Mucosa of stomach (tissue), 1 donor: ENCODE measurements at regions not wholly inside any gene's neighbourhood (a gene's known extent, or its start where the extent isn't known, plus 50 kb on each side); places are given as distances from the start of the nearest gene placed in this dataset.

Experiments used
- H3K27me3 ChIP-seq: one replicate; pipeline ENCODE4 v1.7.0; 2013; ENCODE audit warnings: mild to moderate bottlenecking, low read length; ENCODE audit not compliant: control insufficient read depth, insufficient read depth
- H3K36me3 ChIP-seq: one replicate; pipeline ENCODE4 v1.7.0; 2013; ENCODE audit warnings: low read length; ENCODE audit not compliant: control insufficient read depth, insufficient read depth
- H3K4me1 ChIP-seq: one replicate; pipeline ENCODE4 v1.7.0; 2013; ENCODE audit warnings: mild to moderate bottlenecking, low read length; ENCODE audit not compliant: control insufficient read depth, insufficient read depth
- H3K4me3 ChIP-seq: one replicate; pipeline ENCODE4 v1.7.0; 2013; ENCODE audit warnings: low read length
- H3K9ac ChIP-seq: one replicate; pipeline ENCODE4 v1.7.0; 2013; ENCODE audit warnings: mild to moderate bottlenecking, low read length, moderate library complexity
- H3K9me3 ChIP-seq: one replicate; pipeline ENCODE4 v1.7.0; 2013; ENCODE audit warnings: mild to moderate bottlenecking, low read length, moderate library complexity; ENCODE audit not compliant: control insufficient read depth
- donor health status: Pancreatic carcinoma.

DNA sequence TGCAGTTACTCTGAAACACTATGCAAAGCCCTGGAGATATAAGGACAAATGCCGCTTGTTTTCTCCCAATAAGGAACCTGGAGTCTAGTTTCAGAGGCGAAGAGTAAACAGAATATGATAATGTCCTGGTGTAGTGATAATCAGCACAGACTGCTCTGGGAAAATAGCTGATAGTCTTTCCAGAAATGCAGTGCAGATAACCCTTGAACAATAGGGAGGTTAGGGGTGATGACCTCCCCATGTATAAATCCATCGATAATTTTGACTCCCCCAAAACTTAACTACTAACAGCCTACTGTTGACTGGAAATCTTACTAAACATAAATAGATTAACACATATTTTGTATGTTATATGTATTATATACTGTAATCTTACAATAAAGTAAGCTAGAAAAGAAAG, 1280.9 kb upstream of the TENM3 start:
- no peaks in the 10 kb centered on the region for H3K27me3 ChIP-seq
- H3K9ac ChIP-seq = no peak overlapping the region
- no peaks in the 10 kb centered on the region for H3K4me1 ChIP-seq
- H3K9me3 ChIP-seq = no peaks in the 10 kb centered on the region
- no peaks in the 10 kb centered on the region for H3K36me3 ChIP-seq
- no peak overlapping the region for H3K4me3 ChIP-seq

DNA sequence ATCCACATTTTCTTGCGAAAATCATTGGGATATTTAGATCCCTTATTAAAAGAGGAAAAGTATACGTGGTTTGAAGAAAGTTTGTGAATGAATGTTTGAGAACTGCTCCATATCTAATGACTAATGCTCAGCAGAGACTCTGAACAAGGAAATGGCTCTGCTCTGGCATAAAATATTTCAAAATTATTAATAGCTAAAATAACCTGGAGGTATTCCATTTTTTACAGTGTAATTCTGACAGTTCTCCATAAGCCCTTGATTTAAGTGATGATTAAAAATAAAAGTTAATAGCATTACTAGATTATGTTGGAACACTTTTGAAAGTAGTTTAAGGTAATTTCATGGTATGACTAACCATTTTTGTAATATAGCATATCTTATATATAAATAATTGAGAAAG, 1276.9 kb upstream of the TENM3 start:
- H3K4me3 ChIP-seq = no peak overlapping the region
- H3K36me3 ChIP-seq = no peaks in the 10 kb centered on the region
- no peaks in the 10 kb centered on the region for H3K9me3 ChIP-seq
- no peaks in the 10 kb centered on the region for H3K4me1 ChIP-seq
- H3K9ac ChIP-seq = no peak overlapping the region
- H3K27me3 ChIP-seq = no peaks in the 10 kb centered on the region

DNA sequence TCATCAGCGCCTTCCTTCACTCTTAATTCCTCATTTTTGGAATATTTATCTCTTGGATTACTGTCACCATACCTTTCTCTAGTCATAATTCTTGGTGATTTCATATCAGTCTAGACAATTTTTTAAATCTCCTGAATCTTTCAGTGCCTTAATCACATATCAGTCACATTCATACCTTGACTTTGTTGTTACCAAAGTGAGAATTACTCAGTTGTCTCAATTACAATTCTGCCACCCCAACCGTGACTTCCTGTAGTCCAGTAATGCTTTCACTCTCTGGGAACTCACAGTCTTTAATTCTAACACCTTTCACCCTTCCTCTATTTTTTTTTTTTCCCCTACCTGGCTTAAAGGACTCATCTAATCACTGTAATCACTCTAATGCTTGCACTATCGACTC, 1275.3 kb upstream of the TENM3 start:
- no peak overlapping the region for H3K9ac ChIP-seq
- H3K27me3 ChIP-seq = no peaks in the 10 kb centered on the region
- H3K36me3 ChIP-seq = no peaks in the 10 kb centered on the region
- H3K4me1 ChIP-seq = no peaks in the 10 kb centered on the region
- no peak overlapping the region for H3K4me3 ChIP-seq
- no peaks in the 10 kb centered on the region for H3K9me3 ChIP-seq

DNA sequence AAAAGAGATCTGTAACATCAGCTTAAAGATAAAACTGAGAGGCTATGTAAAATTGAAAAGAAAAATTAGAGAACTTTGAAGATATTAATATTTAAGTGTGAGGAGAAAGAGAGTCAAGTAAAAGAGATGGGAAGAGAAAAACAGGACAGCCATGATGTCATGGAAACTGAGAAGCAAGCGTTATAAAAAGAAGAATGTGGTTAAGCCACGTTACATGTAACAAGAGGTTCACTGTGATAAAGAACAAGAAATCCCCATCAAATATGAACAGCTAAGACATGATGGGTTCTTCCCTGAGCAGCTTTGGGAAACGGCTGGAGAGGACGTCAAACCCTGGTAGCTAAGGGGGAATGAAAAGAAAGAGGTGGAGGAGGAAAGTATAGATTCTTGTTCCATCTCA, 1269.3 kb upstream of the TENM3 start:
- Histone ChIP-seq H3K27me3 (no peaks in the 10 kb centered on the region), H3K9ac (no peak overlapping the region), H3K4me1 (no peaks in the 10 kb centered on the region), H3K9me3 (no peaks in the 10 kb centered on the region), H3K36me3 (no peaks in the 10 kb centered on the region), H3K4me3 (no peak overlapping the region)

DNA sequence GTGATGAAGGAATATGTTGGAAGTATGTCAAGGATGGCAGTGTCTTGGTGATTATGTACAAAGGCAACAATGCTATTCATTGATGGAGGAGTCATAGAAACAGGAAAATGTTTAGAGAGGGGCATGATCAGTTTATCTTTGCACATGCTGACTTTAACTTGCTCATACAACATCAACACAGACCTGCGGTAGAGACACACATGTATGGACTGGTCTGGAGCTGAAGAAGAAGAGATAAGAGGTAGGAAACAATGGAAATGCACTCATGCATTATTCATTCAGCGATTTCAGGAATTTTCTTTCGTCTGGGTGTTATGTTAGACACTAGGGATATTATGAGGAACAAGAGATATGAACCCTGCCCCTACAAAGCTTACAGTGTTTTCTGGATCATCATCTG, 1252.3 kb upstream of the TENM3 start:
- H3K27me3 ChIP-seq = no peaks in the 10 kb centered on the region
- H3K36me3 ChIP-seq = no peaks in the 10 kb centered on the region
- no peaks in the 10 kb centered on the region for H3K9me3 ChIP-seq
- no peak overlapping the region for H3K9ac ChIP-seq
- no peak overlapping the region for H3K4me3 ChIP-seq
- no peaks in the 10 kb centered on the region for H3K4me1 ChIP-seq

DNA sequence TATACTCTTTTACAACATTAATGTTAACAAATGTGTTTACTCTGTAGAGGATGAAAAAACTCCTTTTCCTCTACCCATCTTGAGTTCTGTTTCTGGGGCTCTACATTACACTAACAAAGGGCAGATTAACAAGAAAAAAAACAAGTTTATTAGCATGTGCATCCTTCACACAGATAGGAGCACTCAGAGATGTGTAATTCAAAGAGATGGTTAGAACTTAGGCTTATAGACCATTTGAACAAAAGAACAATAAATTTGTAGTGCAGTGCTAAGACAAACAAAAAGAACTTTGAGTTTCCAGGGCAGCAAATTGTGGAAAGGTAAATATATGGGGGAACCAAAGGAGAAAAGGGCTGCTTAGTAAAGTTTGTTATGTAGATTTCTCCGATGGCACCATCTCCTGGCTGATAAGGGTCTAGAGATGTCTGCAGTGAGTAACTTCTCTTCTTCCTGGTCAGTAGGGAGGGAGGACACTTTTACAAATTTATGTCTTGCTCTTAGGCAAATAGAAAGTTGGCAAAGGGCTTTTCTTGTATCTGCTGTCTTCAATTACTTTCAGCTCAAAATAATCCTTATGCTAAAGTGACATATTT, 1249.9 kb upstream of the TENM3 start:
- Histone ChIP-seq H3K4me3 (no peak overlapping the region), H3K4me1 (no peaks in the 10 kb centered on the region), H3K9ac (no peak overlapping the region), H3K36me3 (no peaks in the 10 kb centered on the region), H3K9me3 (no peaks in the 10 kb centered on the region), H3K27me3 (no peaks in the 10 kb centered on the region)

DNA sequence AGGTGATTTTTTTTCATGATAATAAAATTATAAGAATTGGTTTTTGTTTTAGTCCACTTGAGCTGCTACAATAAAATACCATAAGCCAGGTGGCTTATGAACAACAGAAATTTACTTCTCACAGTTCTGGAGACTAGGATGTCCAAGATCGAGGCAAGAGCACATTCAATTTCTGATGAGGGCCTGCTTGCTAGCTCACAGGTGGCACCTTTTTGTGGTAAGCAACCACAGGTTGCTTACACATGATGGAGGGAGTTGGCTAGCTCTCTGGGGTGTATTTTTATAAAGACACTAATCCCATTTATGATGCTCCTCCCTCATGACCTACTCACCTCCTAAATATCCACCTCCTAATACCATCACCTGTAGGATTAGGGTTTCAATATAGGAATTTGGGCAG, 1248.5 kb upstream of the TENM3 start:
- no peak overlapping the region for H3K9ac ChIP-seq
- no peaks in the 10 kb centered on the region for H3K27me3 ChIP-seq
- no peaks in the 10 kb centered on the region for H3K36me3 ChIP-seq
- no peaks in the 10 kb centered on the region for H3K4me1 ChIP-seq
- no peaks in the 10 kb centered on the region for H3K9me3 ChIP-seq
- no peak overlapping the region for H3K4me3 ChIP-seq

DNA sequence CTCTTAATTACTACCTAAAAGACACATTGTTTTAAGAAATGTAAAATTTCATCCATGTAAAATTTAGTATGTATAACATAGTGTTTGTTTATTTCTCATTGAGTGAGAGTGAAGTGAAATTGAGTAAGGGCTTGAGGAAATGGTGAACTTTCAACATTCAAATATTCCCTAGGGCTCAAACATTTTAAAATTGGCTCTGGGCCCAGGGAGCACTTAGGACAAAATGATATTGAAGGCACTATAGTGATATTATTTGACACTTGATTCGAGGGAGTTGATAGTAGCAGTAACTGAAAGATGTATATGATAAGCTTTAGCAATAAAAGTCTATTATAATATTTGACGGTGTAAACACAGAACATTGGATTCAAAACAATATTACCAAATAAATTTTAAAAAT, 1244.0 kb upstream of the TENM3 start:
- Histone ChIP-seq H3K4me3 (no peak overlapping the region), H3K9me3 (no peaks in the 10 kb centered on the region), H3K9ac (no peak overlapping the region), H3K36me3 (no peaks in the 10 kb centered on the region), H3K4me1 (no peaks in the 10 kb centered on the region), H3K27me3 (no peaks in the 10 kb centered on the region)

DNA sequence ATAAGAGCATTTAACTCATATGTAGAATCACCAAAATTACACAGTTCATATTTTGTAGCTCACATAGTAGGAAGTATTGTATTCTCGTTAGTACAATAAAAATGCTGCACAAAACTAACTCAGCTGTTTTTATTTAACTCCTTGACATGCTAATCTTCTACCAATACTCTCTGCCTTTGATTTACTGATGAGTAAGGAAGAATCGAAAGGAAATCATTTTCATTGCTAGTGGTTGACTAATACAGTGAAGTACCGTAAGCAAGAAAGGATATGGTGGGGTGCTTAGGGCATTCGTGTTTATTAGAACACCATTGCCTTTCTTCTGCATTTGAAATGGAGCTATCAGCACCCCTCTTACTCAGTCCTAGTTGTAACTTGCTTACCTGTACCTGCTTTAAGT, 1239.1 kb upstream of the TENM3 start:
- H3K9ac ChIP-seq = no peak overlapping the region
- H3K27me3 ChIP-seq = no peaks in the 10 kb centered on the region
- H3K4me1 ChIP-seq = no peaks in the 10 kb centered on the region
- no peak overlapping the region for H3K4me3 ChIP-seq
- no peaks in the 10 kb centered on the region for H3K9me3 ChIP-seq
- H3K36me3 ChIP-seq = no peaks in the 10 kb centered on the region

DNA sequence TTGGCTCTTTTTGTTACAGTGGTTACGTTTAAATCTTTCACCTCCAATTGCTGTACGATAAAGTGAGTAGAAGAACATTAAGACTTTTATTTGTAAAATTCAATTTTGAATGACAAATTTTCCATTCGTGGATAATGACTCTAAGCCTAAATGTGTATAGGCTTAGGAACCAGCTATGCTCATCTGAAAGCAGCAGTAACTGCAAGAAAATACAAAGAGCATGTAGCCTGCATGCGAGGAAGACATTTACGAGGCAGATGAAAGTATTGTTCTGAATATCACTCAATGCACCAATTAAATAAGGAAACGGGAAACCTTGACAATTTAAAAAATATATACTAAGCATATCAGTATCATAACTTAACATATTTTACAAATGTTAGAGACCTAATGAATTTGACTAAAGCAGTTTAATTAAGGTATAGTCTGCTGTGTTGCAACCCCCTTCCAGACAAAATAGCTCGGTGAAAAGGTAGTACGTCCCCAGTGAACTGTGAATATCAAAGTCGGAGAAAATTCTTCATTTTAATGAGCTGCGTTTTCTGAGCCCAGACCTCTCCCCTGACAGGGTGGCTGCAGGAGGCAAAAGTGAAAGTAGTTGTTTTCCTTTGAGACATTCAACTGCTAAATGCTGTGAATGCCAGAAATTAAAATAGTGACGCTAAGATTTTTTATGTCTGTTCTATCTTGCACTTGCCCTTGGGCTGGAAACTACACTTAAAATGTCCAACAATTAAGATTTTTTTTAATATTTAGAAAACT, 1236.5 kb upstream of the TENM3 start:
- Histone ChIP-seq H3K27me3 (no peaks in the 10 kb centered on the region), H3K4me1 (no peaks in the 10 kb centered on the region), H3K4me3 (no peak overlapping the region)

DNA sequence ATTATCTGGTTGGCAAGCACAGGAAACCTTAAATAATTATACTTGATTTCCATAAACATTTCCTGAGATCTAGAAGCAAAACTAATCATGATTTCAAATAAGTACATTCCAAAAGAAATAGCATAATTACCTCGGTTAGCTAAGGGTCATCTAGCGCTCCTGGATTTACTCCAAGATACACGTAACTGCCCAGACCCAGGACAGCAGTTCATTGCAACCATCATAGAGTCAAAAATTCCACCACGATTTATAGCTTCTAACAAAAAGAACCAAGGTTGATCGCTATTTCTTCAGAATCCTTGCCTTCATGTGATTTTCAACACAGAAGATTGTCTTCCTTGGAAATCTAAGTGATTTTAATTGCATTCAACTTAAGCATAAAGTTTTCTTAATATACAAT, 1235.5 kb upstream of the TENM3 start:
- Histone ChIP-seq H3K4me1 (no peaks in the 10 kb centered on the region), H3K36me3 (no peaks in the 10 kb centered on the region), H3K27me3 (no peaks in the 10 kb centered on the region), H3K9me3 (no peaks in the 10 kb centered on the region), H3K9ac (no peak overlapping the region), H3K4me3 (no peak overlapping the region)

More for the DNA sequence above, 1236.5 kb upstream of the TENM3 start:
- no peaks in the 10 kb centered on the region for H3K9me3 ChIP-seq
- H3K36me3 ChIP-seq = no peaks in the 10 kb centered on the region
- H3K9ac ChIP-seq = no peak overlapping the region

DNA sequence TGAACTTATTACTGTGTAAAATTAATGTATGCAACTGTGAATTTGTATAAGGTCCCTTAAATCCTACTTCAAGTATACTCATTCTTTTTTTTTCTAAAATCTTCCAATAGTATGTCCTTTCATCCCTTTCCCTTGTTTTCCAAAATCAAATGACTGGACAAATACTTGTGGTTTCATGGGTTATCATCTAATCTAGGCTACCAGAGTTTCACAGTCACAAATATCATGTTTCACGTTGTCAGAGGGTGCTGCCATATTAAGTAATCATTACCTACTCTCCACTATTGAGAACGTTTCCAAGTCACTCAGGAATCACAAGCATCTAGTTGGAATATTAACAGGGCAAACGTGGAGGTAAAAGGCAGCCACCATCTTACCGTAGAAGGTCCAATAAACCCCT, 1235.0 kb upstream of the TENM3 start:
- Histone ChIP-seq H3K9ac (no peak overlapping the region), H3K9me3 (no peaks in the 10 kb centered on the region), H3K27me3 (no peaks in the 10 kb centered on the region), H3K4me3 (no peak overlapping the region), H3K36me3 (no peaks in the 10 kb centered on the region), H3K4me1 (no peaks in the 10 kb centered on the region)
